Activated CD4-positive, alpha-beta memory T cell treated with anti-CD3 and anti-CD28 coated beads, Interleukin-2, amount 10 ng/mL, durations not matched to agents 7 days and 5 days (primary cell): ENCODE measurements at regions not wholly inside any gene's neighbourhood (a gene's known extent, or its start where the extent isn't known, plus 50 kb on each side); places are given as distances from the start of the nearest gene placed in this dataset.
"Not testable (repeated sequence)": the region's sequence is repeated elsewhere in the genome, so short reads cannot be mapped to it uniquely, and the experiment has no call there.

Experiments
- CTCF ChIA-PET: fragments of 350-600 bp; sonication (Branson Sonifier 250); formaldehyde crosslinking; loops from one replicate; lab custom pipeline; 2021; ENCODE audit warnings: antibody characterized with exemption, inconsistent platforms; lab: Charles Lee
- POLR2A ChIA-PET: fragments of 350-600 bp; sonication (Branson Sonifier 250); formaldehyde crosslinking; loops from one replicate; lab custom pipeline; 2021; ENCODE audit warnings: antibody characterized with exemption; lab: Charles Lee
- DNase-seq: peaks from one replicate; pipeline ENCODE4 v3.0.0-alpha.2; 2020
- H3K27ac Mint-ChIP-seq: one replicate; pipeline ENCODE4 v1.8.0; 2021; ENCODE audit warnings: mild to moderate bottlenecking, mixed read lengths
- H3K27me3 Mint-ChIP-seq: one replicate; pipeline ENCODE4 v1.8.0; 2021; ENCODE audit warnings: mixed read lengths
- H3K36me3 Mint-ChIP-seq: one replicate; pipeline ENCODE4 v1.8.0; 2021; ENCODE audit warnings: low read depth, mixed read lengths
- H3K4me1 Mint-ChIP-seq: one replicate; pipeline ENCODE4 v1.8.0; 2021; ENCODE audit warnings: mixed read lengths
- H3K4me3 Mint-ChIP-seq: one replicate; pipeline ENCODE4 v1.8.0; 2021; ENCODE audit warnings: mild to moderate bottlenecking, mixed read lengths
- H3K9me3 Mint-ChIP-seq: one replicate; pipeline ENCODE4 v1.8.0; 2021; ENCODE audit warnings: mixed read lengths

DNA sequence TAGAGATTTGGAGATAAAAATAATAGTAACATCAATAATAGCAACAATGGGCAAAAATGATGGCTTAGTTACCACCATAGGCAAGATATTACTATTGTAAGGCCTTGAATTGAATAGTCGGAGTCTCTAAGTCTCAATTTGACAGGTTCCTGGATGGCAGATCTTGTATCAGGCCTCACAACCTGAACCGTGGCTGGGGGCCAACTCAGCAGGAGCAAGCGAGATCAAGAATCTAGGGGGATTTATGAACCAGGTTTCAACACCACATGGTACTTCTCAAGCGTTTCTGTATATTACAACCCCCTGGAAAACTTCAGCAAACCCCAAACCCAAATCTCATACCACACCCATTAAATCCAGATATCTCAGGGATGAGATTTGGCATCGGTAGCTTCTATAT, 573.8 kb downstream of the LIG4 start:
- no peaks in the 10 kb centered on the region for H3K36me3 Mint-ChIP-seq
- no peaks in the 10 kb centered on the region for H3K4me1 Mint-ChIP-seq
- H3K9me3 Mint-ChIP-seq: peaks cover 2% of the 10 kb centered on the region
- POLR2A ChIA-PET: no interaction called here
- H3K27ac Mint-ChIP-seq: no peak overlapping the region
- H3K27me3 Mint-ChIP-seq: no peaks in the 10 kb centered on the region
- no peak overlapping the region for H3K4me3 Mint-ChIP-seq
- DNase-seq: no peak
- CTCF ChIA-PET: interaction anchor here (1.3 kb wide), 1 partner anchor 9 kb away, joined by 5 read pairs; no protein-coding TSS in a partner anchor

DNA sequence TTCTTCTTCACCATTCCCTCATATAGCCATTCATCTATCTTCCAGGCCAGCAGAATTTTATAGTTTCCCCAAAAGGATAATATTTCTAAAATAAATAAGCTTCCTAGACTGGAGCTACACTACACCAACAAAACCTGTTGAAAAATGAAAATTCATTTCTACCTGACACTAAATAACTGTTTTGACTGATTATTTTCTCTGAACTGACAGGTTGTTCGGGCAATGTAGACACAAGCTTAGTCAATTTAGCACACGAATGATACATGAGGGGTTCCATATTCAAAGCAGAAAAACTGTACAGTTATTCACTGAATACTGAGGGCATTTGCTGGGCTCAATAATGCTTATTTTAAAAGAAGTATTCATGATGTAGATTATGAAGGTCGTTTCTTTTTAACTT, 589.7 kb downstream of the LIG4 start:
- CTCF ChIA-PET: no interaction called here
- no peaks in the 10 kb centered on the region for H3K27me3 Mint-ChIP-seq

GRCh38 chr13:107617527-107617926, 597.8 kb downstream of the LIG4 start:
- no peak for DNase-seq
- no peaks in the 10 kb centered on the region for H3K4me1 Mint-ChIP-seq

More for the DNA sequence above, 589.7 kb downstream of the LIG4 start:
- H3K4me3 Mint-ChIP-seq: no peak overlapping the region
- no peaks in the 10 kb centered on the region for H3K4me1 Mint-ChIP-seq
- H3K36me3 Mint-ChIP-seq: no peaks in the 10 kb centered on the region
- H3K9me3 Mint-ChIP-seq: peaks cover 8% of the 10 kb centered on the region
- no peak overlapping the region for H3K27ac Mint-ChIP-seq
- DNase-seq: no peak
- POLR2A ChIA-PET: no interaction called here

GRCh38 chr13:107612376-107612775, 603.0 kb downstream of the LIG4 start:
- ChIA-PET POLR2A (no interaction called here), CTCF (no interaction called here)
- H3K27me3 Mint-ChIP-seq: no peaks in the 10 kb centered on the region
- H3K36me3 Mint-ChIP-seq: no peaks in the 10 kb centered on the region
- H3K9me3 Mint-ChIP-seq: peaks cover 11% of the 10 kb centered on the region
- H3K4me3 Mint-ChIP-seq: no peak overlapping the region
- H3K4me1 Mint-ChIP-seq: no peaks in the 10 kb centered on the region
- DNase-seq: no peak
- H3K27ac Mint-ChIP-seq: no peak overlapping the region

More at GRCh38 chr13:107617527-107617926, 597.8 kb downstream of the LIG4 start:
- H3K36me3 Mint-ChIP-seq: no peaks in the 10 kb centered on the region
- H3K27ac Mint-ChIP-seq: no peak overlapping the region
- ChIA-PET CTCF (no interaction called here), POLR2A (no interaction called here)
- H3K4me3 Mint-ChIP-seq: no peak overlapping the region
- no peaks in the 10 kb centered on the region for H3K27me3 Mint-ChIP-seq
- H3K9me3 Mint-ChIP-seq: peaks cover 3% of the 10 kb centered on the region

GRCh38 chr13:107608736-107609135, 606.6 kb downstream of the LIG4 start:
- Mint-ChIP-seq H3K9me3 (peaks cover 8% of the 10 kb centered on the region), H3K27me3 (no peaks in the 10 kb centered on the region), H3K4me3 (no peak overlapping the region), H3K36me3 (no peaks in the 10 kb centered on the region), H3K4me1 (no peaks in the 10 kb centered on the region), H3K27ac (no peak overlapping the region)
- DNase-seq: no peak
- POLR2A ChIA-PET: no interaction called here
- CTCF ChIA-PET: no interaction called here

DNA sequence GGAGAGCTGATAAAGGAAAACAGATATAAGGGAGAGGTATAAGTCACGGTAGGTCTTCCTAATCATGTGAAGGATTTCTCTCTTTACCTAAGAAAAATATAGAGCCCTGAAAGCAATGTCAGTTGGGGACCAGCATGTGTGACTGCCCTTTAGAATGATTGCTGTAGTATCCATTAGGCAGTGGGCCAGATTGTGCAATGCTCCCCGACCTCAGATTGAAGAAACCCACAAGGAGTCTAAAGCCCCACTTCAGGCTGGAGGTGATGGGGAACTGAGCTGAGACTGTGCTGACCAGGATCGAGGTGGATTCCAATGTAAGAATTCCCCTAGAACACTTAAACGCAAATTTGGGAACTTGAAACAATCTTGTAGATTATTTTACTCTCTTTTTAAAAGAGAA, 614.4 kb downstream of the LIG4 start:
- DNase-seq: no peak
- CTCF ChIA-PET: no interaction called here
- H3K9me3 Mint-ChIP-seq: no peaks in the 10 kb centered on the region
- no peaks in the 10 kb centered on the region for H3K27me3 Mint-ChIP-seq
- H3K4me3 Mint-ChIP-seq: no peak overlapping the region
- POLR2A ChIA-PET: no interaction called here
- no peaks in the 10 kb centered on the region for H3K36me3 Mint-ChIP-seq
- H3K4me1 Mint-ChIP-seq: no peaks in the 10 kb centered on the region
- H3K27ac Mint-ChIP-seq: no peak overlapping the region

GRCh38 chr13:107596306-107596705, 619.0 kb downstream of the LIG4 start:
- H3K4me1 Mint-ChIP-seq, H3K9me3 Mint-ChIP-seq, DNase-seq, CTCF ChIA-PET, H3K4me3 Mint-ChIP-seq, H3K36me3 Mint-ChIP-seq, POLR2A ChIA-PET, H3K27ac Mint-ChIP-seq, H3K27me3 Mint-ChIP-seq: not testable (repeated sequence)

- H3K4me1 Mint-ChIP-seq: no peaks in the 10 kb centered on the region
- no peak for DNase-seq
- H3K27ac Mint-ChIP-seq: no peak overlapping the region
- ChIA-PET CTCF (no interaction called here), POLR2A (no interaction called here)
- H3K36me3 Mint-ChIP-seq: no peaks in the 10 kb centered on the region
- H3K9me3 Mint-ChIP-seq: no peaks in the 10 kb centered on the region
- H3K27me3 Mint-ChIP-seq: no peaks in the 10 kb centered on the region
- no peak overlapping the region for H3K4me3 Mint-ChIP-seq
Measured at GRCh38 chr13:107590556-107590955, 624.8 kb downstream of the LIG4 start.

DNA sequence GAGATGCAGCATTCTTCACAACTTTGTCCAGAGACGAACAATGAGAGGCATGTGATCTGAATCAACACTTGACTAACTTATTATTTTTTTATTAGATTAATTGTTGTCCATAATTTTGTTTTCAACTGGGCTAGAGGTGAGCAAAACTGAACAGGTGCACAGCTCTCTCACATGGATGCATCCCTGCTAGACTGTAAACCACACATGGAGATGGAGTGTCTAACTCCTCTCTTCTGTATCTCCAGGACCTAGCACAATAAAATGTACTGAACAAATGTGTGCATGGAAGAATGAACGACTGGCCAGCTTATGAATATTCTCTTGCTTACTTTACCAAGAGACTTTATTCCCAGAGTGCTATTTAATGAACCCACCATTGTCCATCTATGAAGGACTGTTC, 627.7 kb downstream of the LIG4 start:
- no peaks in the 10 kb centered on the region for H3K27me3 Mint-ChIP-seq
- no peaks in the 10 kb centered on the region for H3K4me1 Mint-ChIP-seq
- no peak overlapping the region for H3K4me3 Mint-ChIP-seq
- no peak for DNase-seq
- H3K27ac Mint-ChIP-seq: no peak overlapping the region
- H3K36me3 Mint-ChIP-seq: no peaks in the 10 kb centered on the region
- no peaks in the 10 kb centered on the region for H3K9me3 Mint-ChIP-seq
- CTCF ChIA-PET: no interaction called here
- POLR2A ChIA-PET: no interaction called here

- no peak for DNase-seq
- ChIA-PET CTCF (no interaction called here), POLR2A (no interaction called here)
- Mint-ChIP-seq H3K9me3 (peaks cover under 1% of the 10 kb centered on the region), H3K36me3 (no peaks in the 10 kb centered on the region), H3K27me3 (no peaks in the 10 kb centered on the region), H3K4me3 (no peak overlapping the region), H3K27ac (no peak overlapping the region), H3K4me1 (no peaks in the 10 kb centered on the region)
Measured at GRCh38 chr13:107586216-107586615, 629.1 kb downstream of the LIG4 start.

DNA sequence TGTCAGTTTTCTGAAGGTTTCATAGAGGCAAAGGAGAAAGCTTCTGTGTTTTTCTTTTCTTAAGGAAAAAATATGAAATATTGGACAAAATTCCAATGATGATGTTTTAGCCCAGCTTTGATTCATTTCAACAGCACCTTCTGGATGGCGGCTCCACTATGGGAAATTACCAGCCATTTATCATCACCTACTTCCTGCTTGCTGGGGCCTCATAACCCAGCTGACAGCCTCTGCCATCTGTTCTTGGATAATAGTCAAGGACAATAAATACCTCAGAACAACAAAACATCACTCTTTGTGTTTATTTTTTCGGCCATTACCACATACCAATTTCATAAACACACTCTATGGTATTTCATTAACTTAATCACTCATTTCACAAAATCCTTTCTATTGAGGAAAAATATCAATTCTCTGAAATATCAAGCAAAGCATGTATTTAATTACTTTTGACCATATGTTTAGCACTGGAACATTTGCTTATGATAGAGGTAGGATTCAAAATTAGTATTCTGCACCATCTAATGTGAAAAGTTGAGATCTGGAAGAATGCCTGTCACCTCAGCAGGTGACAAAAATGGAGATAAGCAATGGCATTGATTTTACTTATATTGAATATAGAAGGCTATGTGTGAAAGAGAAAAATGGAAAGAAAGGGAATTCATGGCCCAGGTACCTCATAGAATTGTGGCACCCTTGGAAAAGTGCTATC, 629.7 kb downstream of the LIG4 start:
- no peak for DNase-seq
- H3K9me3 Mint-ChIP-seq: peaks cover 3% of the 10 kb centered on the region
- H3K27me3 Mint-ChIP-seq: no peaks in the 10 kb centered on the region
- H3K4me1 Mint-ChIP-seq: no peaks in the 10 kb centered on the region
- no peak overlapping the region for H3K27ac Mint-ChIP-seq
- ChIA-PET CTCF (no interaction called here), POLR2A (no interaction called here)
- H3K36me3 Mint-ChIP-seq: no peaks in the 10 kb centered on the region
- H3K4me3 Mint-ChIP-seq: no peak overlapping the region

DNA sequence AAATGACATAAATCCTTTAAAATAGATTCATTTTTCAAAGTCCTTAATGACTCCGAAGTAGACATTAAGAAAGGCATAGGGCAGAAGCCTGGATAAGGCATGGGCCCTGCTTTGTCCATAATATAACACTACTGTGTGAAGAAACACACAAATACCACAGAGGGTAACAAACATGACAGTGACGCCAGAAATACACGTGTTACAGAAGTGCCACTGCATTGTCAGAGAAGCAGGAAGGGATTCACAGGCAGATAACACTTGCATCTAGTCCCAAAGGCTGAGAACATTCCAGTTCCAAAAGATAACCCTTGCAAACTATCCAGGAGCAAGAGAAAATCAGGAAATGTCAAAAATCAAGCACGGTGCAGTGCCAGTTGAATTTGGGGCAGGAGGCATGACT, 633.2 kb downstream of the LIG4 start:
- peaks cover 3% of the 10 kb centered on the region for H3K9me3 Mint-ChIP-seq
- H3K4me1 Mint-ChIP-seq: no peaks in the 10 kb centered on the region
- ChIA-PET POLR2A (no interaction called here), CTCF (no interaction called here)
- no peak overlapping the region for H3K27ac Mint-ChIP-seq
- no peak for DNase-seq
- H3K27me3 Mint-ChIP-seq: no peaks in the 10 kb centered on the region
- H3K36me3 Mint-ChIP-seq: no peaks in the 10 kb centered on the region
- no peak overlapping the region for H3K4me3 Mint-ChIP-seq

GRCh38 chr13:107580741-107581412, 634.5 kb downstream of the LIG4 start:
- Mint-ChIP-seq H3K4me1 (no peaks in the 10 kb centered on the region), H3K27ac (no peak overlapping the region), H3K27me3 (no peaks in the 10 kb centered on the region), H3K36me3 (no peaks in the 10 kb centered on the region), H3K9me3 (peaks cover 3% of the 10 kb centered on the region), H3K4me3 (no peak overlapping the region)
- no peak for DNase-seq
- CTCF ChIA-PET: no interaction called here
- POLR2A ChIA-PET: no interaction called here

DNA sequence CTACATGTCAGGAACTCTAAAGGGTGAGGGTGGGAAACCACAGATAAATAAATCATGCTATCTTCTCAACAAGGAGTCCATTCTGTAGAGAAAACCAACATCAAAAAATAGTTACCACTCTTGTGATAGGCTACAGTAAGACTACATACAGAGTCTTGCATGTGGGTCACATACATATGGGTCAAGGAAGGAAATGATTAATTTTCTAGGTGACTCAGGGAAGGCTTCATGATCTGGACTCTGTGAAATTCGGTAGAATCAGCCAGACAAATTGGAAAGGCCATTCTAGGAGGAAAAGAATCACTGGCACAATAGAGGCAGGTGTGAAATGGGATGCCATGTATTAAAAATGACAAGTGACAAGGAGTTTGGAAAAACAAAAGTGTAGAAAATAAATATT, 638.9 kb downstream of the LIG4 start:
- Mint-ChIP-seq H3K9me3 (peaks cover 3% of the 10 kb centered on the region), H3K36me3 (no peaks in the 10 kb centered on the region), H3K4me1 (no peaks in the 10 kb centered on the region), H3K27me3 (no peaks in the 10 kb centered on the region), H3K4me3 (no peak overlapping the region), H3K27ac (no peak overlapping the region)
- ChIA-PET POLR2A (no interaction called here), CTCF (no interaction called here)
- no peak for DNase-seq
